ENCODE measurements at regions not wholly inside any gene's neighbourhood (a gene's known extent, or its start where the extent isn't known, plus 50 kb on each side); places are given as distances from the start of the nearest gene placed in this dataset.

GRCh38 chr7:84700563-84701370 lies 486.1 kb downstream of the SEMA3D start:
- Mint-ChIP-seq H3K36me3 (peaks cover 2% of the 10 kb centered on the region), H3K27me3 (ENCODE audit: low read depth) (no peaks in the 10 kb centered on the region), H3K9me3 (peaks cover 4% of the 10 kb centered on the region), H3K27ac (no peak overlapping the region), H3K4me1 (peaks cover 9% of the 10 kb centered on the region), H3K4me3 (no peak overlapping the region)
- no peak for TF ChIP-seq CTCF (IDR thresholded peaks at IDR 0.05; ENCODE audit: unreplicated experiment)
- no peak for DNase-seq (ENCODE audit: low spot score in 2 of 2, unreplicated experiment in 2 of 2)

GRCh38 chr7:84697506-84697905 lies 489.4 kb downstream of the SEMA3D start:
- H3K9me3 Mint-ChIP-seq = peaks cover 13% of the 10 kb centered on the region
- no peak for TF ChIP-seq CTCF (IDR thresholded peaks at IDR 0.05; ENCODE audit: unreplicated experiment)
- DNase-seq (ENCODE audit: low spot score in 2 of 2, unreplicated experiment in 2 of 2) = no peak
- H3K4me3 Mint-ChIP-seq = no peak overlapping the region
- peaks cover 5% of the 10 kb centered on the region for H3K4me1 Mint-ChIP-seq
- H3K36me3 Mint-ChIP-seq = peaks cover 2% of the 10 kb centered on the region
- no peak overlapping the region for H3K27ac Mint-ChIP-seq
- no peaks in the 10 kb centered on the region for H3K27me3 Mint-ChIP-seq (ENCODE audit: low read depth)

GRCh38 chr7:84693483-84693882 lies 493.4 kb downstream of the SEMA3D start:
- H3K4me3 Mint-ChIP-seq = no peak overlapping the region
- H3K27ac Mint-ChIP-seq = no peak overlapping the region
- peaks cover 3% of the 10 kb centered on the region for H3K36me3 Mint-ChIP-seq
- peaks cover 23% of the 10 kb centered on the region for H3K9me3 Mint-ChIP-seq
- H3K27me3 Mint-ChIP-seq (ENCODE audit: low read depth) = no peaks in the 10 kb centered on the region
- no peak for TF ChIP-seq CTCF (IDR thresholded peaks at IDR 0.05; ENCODE audit: unreplicated experiment)
- DNase-seq (ENCODE audit: low spot score in 2 of 2, unreplicated experiment in 2 of 2) = no peak
- H3K4me1 Mint-ChIP-seq = peaks cover 6% of the 10 kb centered on the region

- no peak for TF ChIP-seq CTCF (IDR thresholded peaks at IDR 0.05; ENCODE audit: unreplicated experiment)
- H3K27ac Mint-ChIP-seq = no peak overlapping the region
Observed at GRCh38 chr7:84688671-84689070, 494.1 kb upstream of the SEMA3A start.

GRCh38 chr7:84686373-84686772 lies 491.8 kb upstream of the SEMA3A start:
- H3K9me3 Mint-ChIP-seq = peaks cover 7% of the 10 kb centered on the region
- H3K4me1 Mint-ChIP-seq = peaks cover 14% of the 10 kb centered on the region
- no peaks in the 10 kb centered on the region for H3K27me3 Mint-ChIP-seq (ENCODE audit: low read depth)
- no peak for TF ChIP-seq CTCF (IDR thresholded peaks at IDR 0.05; ENCODE audit: unreplicated experiment)
- H3K4me3 Mint-ChIP-seq = no peak overlapping the region
- peaks cover 2% of the 10 kb centered on the region for H3K36me3 Mint-ChIP-seq
- H3K27ac Mint-ChIP-seq = no peak overlapping the region
- DNase-seq (ENCODE audit: low spot score in 2 of 2, unreplicated experiment in 2 of 2) = no peak

More at GRCh38 chr7:84688671-84689070, 494.1 kb upstream of the SEMA3A start:
- Mint-ChIP-seq H3K4me1 (peaks cover 9% of the 10 kb centered on the region), H3K9me3 (peaks cover 10% of the 10 kb centered on the region), H3K4me3 (no peak overlapping the region), H3K36me3 (peaks cover 2% of the 10 kb centered on the region), H3K27me3 (ENCODE audit: low read depth) (no peaks in the 10 kb centered on the region)
- DNase-seq (ENCODE audit: low spot score in 2 of 2, unreplicated experiment in 2 of 2) = no peak

Measured in mesothelial cell of epicardium (in vitro differentiated cells).